ENCODE measurements at regions not wholly inside any gene's neighbourhood (a gene's known extent, or its start where the extent isn't known, plus 50 kb on each side); places are given as distances from the start of the nearest gene placed in this dataset.

DNA sequence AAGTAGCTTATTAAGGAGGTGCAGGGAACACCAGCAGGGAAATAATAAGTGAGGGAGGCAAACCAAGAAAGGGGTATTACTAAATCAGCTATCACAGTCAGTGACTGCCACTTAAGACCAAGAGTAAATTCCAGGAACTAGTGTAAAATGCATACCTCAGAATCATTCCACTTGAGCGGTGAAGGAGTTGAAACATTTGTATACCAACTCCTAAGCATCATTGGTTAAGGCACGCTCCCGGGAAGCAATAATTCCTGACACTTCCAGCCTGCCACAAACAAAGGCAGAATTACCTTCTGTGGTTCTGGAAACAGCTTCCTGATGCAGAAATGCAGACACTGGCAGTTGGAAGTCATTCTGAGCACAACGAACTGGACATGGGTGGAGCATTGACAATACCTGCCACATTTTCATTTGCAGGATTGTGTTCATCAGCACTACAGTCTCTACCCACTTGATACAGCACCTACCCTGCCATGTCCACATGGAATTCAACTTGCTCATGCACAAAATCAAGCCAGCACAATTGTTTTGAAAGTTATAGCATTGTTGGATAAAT lies 82.1 kb downstream of the PPP1R2C start:
- TF ChIP-seq, protein P1, sequence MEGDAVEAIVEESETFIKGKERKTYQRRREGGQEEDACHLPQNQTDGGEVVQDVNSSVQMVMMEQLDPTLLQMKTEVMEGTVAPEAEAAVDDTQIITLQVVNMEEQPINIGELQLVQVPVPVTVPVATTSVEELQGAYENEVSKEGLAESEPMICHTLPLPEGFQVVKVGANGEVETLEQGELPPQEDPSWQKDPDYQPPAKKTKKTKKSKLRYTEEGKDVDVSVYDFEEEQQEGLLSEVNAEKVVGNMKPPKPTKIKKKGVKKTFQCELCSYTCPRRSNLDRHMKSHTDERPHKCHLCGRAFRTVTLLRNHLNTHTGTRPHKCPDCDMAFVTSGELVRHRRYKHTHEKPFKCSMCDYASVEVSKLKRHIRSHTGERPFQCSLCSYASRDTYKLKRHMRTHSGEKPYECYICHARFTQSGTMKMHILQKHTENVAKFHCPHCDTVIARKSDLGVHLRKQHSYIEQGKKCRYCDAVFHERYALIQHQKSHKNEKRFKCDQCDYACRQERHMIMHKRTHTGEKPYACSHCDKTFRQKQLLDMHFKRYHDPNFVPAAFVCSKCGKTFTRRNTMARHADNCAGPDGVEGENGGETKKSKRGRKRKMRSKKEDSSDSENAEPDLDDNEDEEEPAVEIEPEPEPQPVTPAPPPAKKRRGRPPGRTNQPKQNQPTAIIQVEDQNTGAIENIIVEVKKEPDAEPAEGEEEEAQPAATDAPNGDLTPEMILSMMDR (IDR thresholded peaks at IDR 0.05; ENCODE audit: unreplicated experiment) = no peak
- no peaks in the 10 kb centered on the region for H3K36me3 Mint-ChIP-seq (ENCODE audit: insufficient read depth)
- no peak for DNase-seq (ENCODE audit: low spot score, unreplicated experiment)
- H3K27me3 Mint-ChIP-seq = no peaks in the 10 kb centered on the region
- no peak overlapping the region for H3K4me3 Mint-ChIP-seq (ENCODE audit: low read depth)
- H3K27ac Mint-ChIP-seq = no peak overlapping the region
- H3K4me1 Mint-ChIP-seq (ENCODE audit: low read depth) = peaks cover 10% of the 10 kb centered on the region
- H3K9me3 Mint-ChIP-seq (ENCODE audit: low read depth) = no peaks in the 10 kb centered on the region

DNA sequence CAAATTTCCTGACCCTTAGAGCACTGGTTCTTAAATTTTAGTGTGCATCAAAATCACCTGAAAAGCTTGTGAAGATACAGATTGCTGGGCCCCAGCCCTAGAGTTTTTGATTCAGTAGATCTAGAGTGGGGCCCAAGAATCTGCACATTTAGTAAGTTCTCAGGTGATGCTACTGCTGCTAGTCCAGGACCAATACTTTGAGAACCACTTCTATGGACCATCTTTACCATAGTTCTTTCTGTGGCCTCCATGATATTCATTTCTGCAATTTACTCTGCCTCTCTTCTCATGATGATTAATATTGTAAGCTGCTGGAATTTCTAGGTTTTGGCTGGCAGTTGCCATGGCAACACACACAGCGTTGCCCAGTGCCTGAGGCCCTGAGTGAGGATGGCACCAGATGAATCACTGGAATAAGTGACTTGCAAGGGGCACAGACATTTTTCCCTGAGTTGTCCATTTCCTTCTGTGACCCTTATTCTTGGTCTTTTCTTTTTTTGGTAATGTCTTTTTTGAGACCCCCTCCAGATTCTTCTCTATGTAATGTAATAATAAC lies 83.6 kb downstream of the PPP1R2C start:
- no peaks in the 10 kb centered on the region for H3K36me3 Mint-ChIP-seq (ENCODE audit: insufficient read depth)
- H3K9me3 Mint-ChIP-seq (ENCODE audit: low read depth) = no peaks in the 10 kb centered on the region
- H3K27me3 Mint-ChIP-seq = no peaks in the 10 kb centered on the region
- TF ChIP-seq, protein P1 (IDR thresholded peaks at IDR 0.05; ENCODE audit: unreplicated experiment) = no peak
- H3K4me3 Mint-ChIP-seq (ENCODE audit: low read depth) = no peak overlapping the region
- DNase-seq (ENCODE audit: low spot score, unreplicated experiment) = no peak
- no peak overlapping the region for H3K27ac Mint-ChIP-seq
- H3K4me1 Mint-ChIP-seq (ENCODE audit: low read depth) = peaks cover 10% of the 10 kb centered on the region

DNA sequence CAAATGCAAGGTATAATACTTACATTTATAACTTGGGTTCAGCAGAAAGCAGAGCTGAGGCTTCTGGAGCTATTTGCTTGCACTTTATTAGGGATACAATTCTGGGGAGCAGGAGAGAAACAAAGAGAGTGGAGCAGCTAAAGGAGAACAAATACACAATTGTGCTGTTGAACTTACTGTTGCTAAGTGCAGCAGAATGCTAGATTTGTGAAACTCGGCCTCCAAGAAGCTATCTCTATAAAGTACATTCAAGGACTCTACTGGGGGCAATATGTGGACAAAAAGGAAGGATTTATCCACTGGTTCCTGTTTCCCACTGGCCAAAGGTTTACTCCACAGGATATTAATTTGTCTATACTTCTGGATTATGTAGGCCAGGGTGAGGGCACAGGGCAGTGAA lies 86.8 kb downstream of the PPP1R2C start:
- H3K27ac Mint-ChIP-seq = no peak overlapping the region

DNA sequence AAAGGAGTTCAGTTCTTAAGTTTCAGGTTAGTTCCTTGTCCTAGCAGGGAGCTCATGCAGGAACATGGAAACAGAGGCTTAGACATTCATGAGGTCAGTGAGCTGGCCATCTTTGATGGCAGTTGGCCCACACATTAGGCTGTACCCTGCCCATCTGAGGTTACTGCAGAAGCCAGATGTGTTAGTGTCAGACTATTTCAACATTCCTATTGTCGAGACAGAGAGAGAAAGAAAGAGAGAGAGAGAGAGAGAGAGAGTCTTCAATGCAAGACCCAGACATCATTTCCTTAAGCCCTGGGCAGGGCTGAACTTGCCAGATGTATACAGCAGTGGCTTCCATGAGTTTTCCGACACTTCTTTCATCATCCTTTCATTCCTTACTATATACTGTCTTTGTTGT lies 91.3 kb downstream of the PPP1R2C start:
- Mint-ChIP-seq H3K27me3 (no peaks in the 10 kb centered on the region), H3K4me1 (ENCODE audit: low read depth) (no peaks in the 10 kb centered on the region), H3K27ac (no peak overlapping the region)

More for the DNA sequence above, 86.8 kb downstream of the PPP1R2C start:
- H3K4me1 Mint-ChIP-seq (ENCODE audit: low read depth) = no peaks in the 10 kb centered on the region
- H3K36me3 Mint-ChIP-seq (ENCODE audit: insufficient read depth) = no peaks in the 10 kb centered on the region
- DNase-seq (ENCODE audit: low spot score, unreplicated experiment) = no peak
- no peaks in the 10 kb centered on the region for H3K9me3 Mint-ChIP-seq (ENCODE audit: low read depth)
- H3K27me3 Mint-ChIP-seq = no peaks in the 10 kb centered on the region
- H3K4me3 Mint-ChIP-seq (ENCODE audit: low read depth) = no peak overlapping the region
- TF ChIP-seq, protein P1 (IDR thresholded peaks at IDR 0.05; ENCODE audit: unreplicated experiment) = no peak

DNA sequence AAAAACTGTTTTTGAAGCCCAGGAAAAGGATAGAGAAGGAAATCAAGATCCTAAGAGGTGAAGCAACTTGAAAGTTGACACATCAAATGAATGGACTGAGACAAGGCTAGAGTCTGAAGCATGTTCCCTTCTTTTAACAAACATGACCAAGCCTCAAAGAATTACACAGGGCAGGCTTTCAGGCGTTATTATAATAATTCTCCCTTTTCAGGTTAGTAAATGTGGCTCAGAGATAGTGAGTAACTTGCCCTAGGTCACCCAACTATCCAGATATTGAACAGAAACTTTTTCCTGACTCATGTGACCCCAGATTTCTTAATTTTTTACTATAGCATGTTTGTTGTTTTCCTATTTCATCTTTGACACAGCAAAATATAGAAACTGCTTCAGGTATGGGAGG lies 91.7 kb downstream of the PPP1R2C start:
- no peaks in the 10 kb centered on the region for H3K36me3 Mint-ChIP-seq (ENCODE audit: insufficient read depth)
- TF ChIP-seq, protein P1 (IDR thresholded peaks at IDR 0.05; ENCODE audit: unreplicated experiment) = no peak
- H3K27ac Mint-ChIP-seq = no peak overlapping the region
- no peaks in the 10 kb centered on the region for H3K4me1 Mint-ChIP-seq (ENCODE audit: low read depth)
- H3K9me3 Mint-ChIP-seq (ENCODE audit: low read depth) = no peaks in the 10 kb centered on the region
- H3K27me3 Mint-ChIP-seq = no peaks in the 10 kb centered on the region
- DNase-seq (ENCODE audit: low spot score, unreplicated experiment) = no peak
- no peak overlapping the region for H3K4me3 Mint-ChIP-seq (ENCODE audit: low read depth)

More for the DNA sequence above, 91.3 kb downstream of the PPP1R2C start:
- Mint-ChIP-seq H3K4me3 (ENCODE audit: low read depth) (no peak overlapping the region), H3K9me3 (ENCODE audit: low read depth) (no peaks in the 10 kb centered on the region), H3K36me3 (ENCODE audit: insufficient read depth) (no peaks in the 10 kb centered on the region)
- TF ChIP-seq, protein P1 (IDR thresholded peaks at IDR 0.05; ENCODE audit: unreplicated experiment) = no peak
- no peak for DNase-seq (ENCODE audit: low spot score, unreplicated experiment)
